ENCODE measurements at regions not wholly inside any gene's neighbourhood (a gene's known extent, or its start where the extent isn't known, plus 50 kb on each side); places are given as distances from the start of the nearest gene placed in this dataset.

- peak; percentile 29 for DNase-seq (ENCODE audit: low read depth)
- no peak overlapping the region for H3K4me3 ChIP-seq (ENCODE audit: control insufficient read depth, low read depth, low read length)
- TF ChIP-seq CTCF (conservative IDR thresholded peaks at IDR 0.05; ENCODE audit: control insufficient read depth, insufficient read depth, low read depth, low read length): no peak
Measured at GRCh38 chr4:110275871-110276270, 77.5 kb upstream of the ELOVL6 start.

- TF ChIP-seq CTCF (conservative IDR thresholded peaks at IDR 0.05; ENCODE audit: control insufficient read depth, insufficient read depth, low read depth, low read length): no peak
- DNase-seq (ENCODE audit: low read depth): peak; percentile 12
- H3K4me3 ChIP-seq (ENCODE audit: control insufficient read depth, low read depth, low read length): no peak overlapping the region
Measured at GRCh38 chr4:110271986-110272385, 73.6 kb upstream of the ELOVL6 start.

- no peak overlapping the region for H3K4me3 ChIP-seq (ENCODE audit: control insufficient read depth, low read depth, low read length)
- TF ChIP-seq CTCF (conservative IDR thresholded peaks at IDR 0.05; ENCODE audit: control insufficient read depth, insufficient read depth, low read depth, low read length): no peak
- peak; percentile 80 for DNase-seq (ENCODE audit: low read depth)
Measured at GRCh38 chr4:110270492-110271197, 72.2 kb upstream of the ELOVL6 start.

- no peak for TF ChIP-seq CTCF (conservative IDR thresholded peaks at IDR 0.05; ENCODE audit: control insufficient read depth, insufficient read depth, low read depth, low read length)
- no peak for DNase-seq (ENCODE audit: low read depth)
- no peak overlapping the region for H3K4me3 ChIP-seq (ENCODE audit: control insufficient read depth, low read depth, low read length)
Measured at GRCh38 chr4:110268790-110269189, 70.4 kb upstream of the ELOVL6 start.

- DNase-seq (ENCODE audit: low read depth): no peak
Measured at GRCh38 chr4:110268352-110268751, 69.9 kb upstream of the ELOVL6 start.

GRCh38 chr4:110266136-110266535 lies 67.7 kb upstream of the ELOVL6 start:
- no peak for DNase-seq (ENCODE audit: low read depth)
- no peak overlapping the region for H3K4me3 ChIP-seq (ENCODE audit: control insufficient read depth, low read depth, low read length)
- TF ChIP-seq CTCF (conservative IDR thresholded peaks at IDR 0.05; ENCODE audit: control insufficient read depth, insufficient read depth, low read depth, low read length): no peak

More at GRCh38 chr4:110268352-110268751, 69.9 kb upstream of the ELOVL6 start:
- H3K4me3 ChIP-seq (ENCODE audit: control insufficient read depth, low read depth, low read length): no peak overlapping the region
- no peak for TF ChIP-seq CTCF (conservative IDR thresholded peaks at IDR 0.05; ENCODE audit: control insufficient read depth, insufficient read depth, low read depth, low read length)

All from fibroblast of mammary gland (primary cell).